ENCODE measurements at regions not wholly inside any gene's neighbourhood (a gene's known extent, or its start where the extent isn't known, plus 50 kb on each side); places are given as distances from the start of the nearest gene placed in this dataset.

- H4K8ac ChIP-seq (ENCODE audit: extremely low read depth, insufficient read depth, low read length), result no peak overlapping the region
- DNase-seq (ENCODE audit: low read depth in 1 of 2, low spot score in 2 of 2) (no peak), FAIRE-seq (no peak)
- H3K27ac ChIP-seq (ENCODE audit: low read depth, low read length), result no peak overlapping the region
- POLR2A ChIA-PET (ENCODE audit: partially characterized antibody), result no interaction called here
- no peak overlapping the region for H2BK120ac ChIP-seq (replicated peaks; ENCODE audit: low read depth, low read length)
- H3K79me2 ChIP-seq (ENCODE audit: control insufficient read depth in 1 of 2, insufficient read depth in 2 of 2, low read length in 2 of 2), result no peaks in the 10 kb centered on the region
- H3K23ac ChIP-seq (ENCODE audit: insufficient read length), result no peak overlapping the region
- H3K4me3 ChIP-seq (ENCODE audit: extremely low read depth in 1 of 4, insufficient read depth in 2 of 4, low read depth in 3 of 4, low read length in 4 of 4), result no peak overlapping the region
- H4K20me1 ChIP-seq (replicated peaks in 1 of 2; ENCODE audit: control insufficient read depth in 1 of 2, insufficient read depth in 2 of 2, low read length in 2 of 2), result no peaks in the 10 kb centered on the region
- H2AK5ac ChIP-seq (ENCODE audit: low read depth, low read length), result no peak overlapping the region
- H3K56ac ChIP-seq (replicated peaks; ENCODE audit: insufficient read length, low read depth, low read length), result no peak overlapping the region
- H3K9ac ChIP-seq (replicated peaks in 1 of 4; ENCODE audit: extremely low read depth in 1 of 4, low read depth in 3 of 4, low read length in 3 of 4), result no peak overlapping the region
- peak overlapping the region; percentile 80 for H3K18ac ChIP-seq (ENCODE audit: extremely low read depth, low read length)
- no peak overlapping the region for H2BK12ac ChIP-seq (ENCODE audit: low read depth, low read length)
- no peak overlapping the region for H4K5ac ChIP-seq (ENCODE audit: insufficient read length, low read depth, low read length)
- H2BK5ac ChIP-seq (ENCODE audit: low read depth, low read length), result no peak overlapping the region
- H3K79me1 ChIP-seq (ENCODE audit: low read depth, low read length), result no peaks in the 10 kb centered on the region
- H3K4me2 ChIP-seq (ENCODE audit: insufficient read depth in 1 of 2, low read depth in 2 of 2, low read length in 2 of 2), result no peak overlapping the region
- no peaks in the 10 kb centered on the region for H3K23me2 ChIP-seq (ENCODE audit: low read depth, low read length)
- H3K36me3 ChIP-seq (ENCODE audit: control insufficient read depth in 2 of 4, insufficient read depth in 4 of 4, low read length in 3 of 4), result no peaks in the 10 kb centered on the region
- H2BK15ac ChIP-seq (ENCODE audit: low read length), result no peak overlapping the region
- no peaks in the 10 kb centered on the region for H3K9me3 ChIP-seq (ENCODE audit: insufficient read depth in 2 of 2, low read depth in 1 of 2, low read length in 1 of 2)
- peaks cover 0 to 18% (median 8%) of the 10 kb centered on the region in 4 experiments; a peak in 4 of 7 replicates for H3K4me1 ChIP-seq (replicated peaks in 1 of 4; ENCODE audit: control insufficient read depth in 3 of 4, insufficient read depth in 4 of 4, low read length in 3 of 4)
- no peak overlapping the region; the same call in 1 of the 2 replicates for H2BK20ac ChIP-seq (ENCODE audit: low read length)
- CTCF ChIA-PET (ENCODE audit: partially characterized antibody), result interaction anchor here (0.7 to 2.0 kb wide), 4 partner anchors 13 to 249 kb away, joined by 4 to 5 read pairs (median 4); no protein-coding TSS in a partner anchor
- H3K14ac ChIP-seq (ENCODE audit: insufficient read length), result no peak overlapping the region
- peak overlapping the region; percentile 81; the same call in 1 of the 2 replicates for H2AFZ ChIP-seq (ENCODE audit: low read length)
- no peaks in the 10 kb centered on the region for H3K27me3 ChIP-seq (replicated peaks in 1 of 4; ENCODE audit: control insufficient read depth in 3 of 4, extremely low read depth in 1 of 4, insufficient read depth in 3 of 4, low read length in 3 of 4)
- no peak overlapping the region for H3K4ac ChIP-seq (replicated peaks; ENCODE audit: insufficient read length, low read depth, low read length)
- H4K91ac ChIP-seq (replicated peaks; ENCODE audit: insufficient read length, low read length), result no peak overlapping the region
- WGBS, 2 experiments (ENCODE audit: extremely low coverage in 1 of 2, insufficient coverage in 1 of 2, insufficient read length in 1 of 2, insufficient replicate concordance in 2 of 2, low coverage in 1 of 2, low lambda C conversion rate in 2 of 2, missing lambda C conversion rate in 1 of 2), result 77% methylated on average over 7 of the region's 7 CpGs; no CpG with 5 or more reads in 1 of the 2 experiments
- TF ChIP-seq HDAC2 (IDR thresholded peaks at IDR 0.05; ENCODE audit: borderline replicate concordance in 1 of 2, low read depth in 2 of 2, low read length in 2 of 2), result no peak
- no peak for TF ChIP-seq SIN3A (conservative IDR thresholded peaks at IDR 0.05 in 1 of 2, IDR thresholded peaks at IDR 0.05 in 1 of 2; ENCODE audit: low read depth in 1 of 2, low read length in 2 of 2)
- TF ChIP-seq FOSL1 (IDR thresholded peaks at IDR 0.05; ENCODE audit: insufficient read depth, low read depth, low read length), result no peak
- no peak for TF ChIP-seq TEAD4 (IDR thresholded peaks at IDR 0.05; ENCODE audit: low read depth, low read length)
- TF ChIP-seq GABPA (IDR thresholded peaks at IDR 0.05; ENCODE audit: borderline replicate concordance, insufficient read depth, low read length), result no peak
- no peak for TF ChIP-seq CHD2 (IDR thresholded peaks at IDR 0.05; ENCODE audit: low read length)
- no peak for TF ChIP-seq KDM4A (IDR thresholded peaks at IDR 0.05; ENCODE audit: low read depth, low read length, severe bottlenecking)
- TF ChIP-seq CHD1 (IDR thresholded peaks at IDR 0.05; ENCODE audit: low read depth, low read length), result no peak
Measured at GRCh38 chr18:31244771-31245394, 73.1 kb upstream of the DSG1 start.

Measured in H1 (cell line).